ENCODE measurements at regions not wholly inside any gene's neighbourhood (a gene's known extent, or its start where the extent isn't known, plus 50 kb on each side); places are given as distances from the start of the nearest gene placed in this dataset.

- TF ChIP-seq CHD7 (IDR thresholded peaks at IDR 0.05; ENCODE audit: insufficient replicate concordance, low read length) (peak; percentile 78), CHD1 (IDR thresholded peaks at IDR 0.05; ENCODE audit: low read depth, low read length) (no peak), TEAD4 (IDR thresholded peaks at IDR 0.05; ENCODE audit: low read depth, low read length) (peak; percentile 83), NANOG (IDR thresholded peaks at IDR 0.05; ENCODE audit: insufficient read depth, low read depth, low read length, poor library complexity, severe bottlenecking) (peak; percentile 19), BACH1 (IDR thresholded peaks at IDR 0.05; ENCODE audit: low read length) (0 out of 2 replicates have a peak, but pooled peaks have one; percentile 58), BCL11A (IDR thresholded peaks at IDR 0.05; ENCODE audit: low read depth in 2 of 2, low read length in 2 of 2) (peak in 1 of 2 experiments; percentile 88)
Measured at GRCh38 chr5:52452098-52452497, 335.6 kb upstream of the ITGA1 start (continued).

Measured in H1 (cell line).